Activated naive CD4-positive, alpha-beta T cell treated with anti-CD3 and anti-CD28 coated beads, Interleukin-2, amount 10 ng/mL, durations not matched to agents 7 days and 5 days (primary cell): ENCODE measurements at regions not wholly inside any gene's neighbourhood (a gene's known extent, or its start where the extent isn't known, plus 50 kb on each side); places are given as distances from the start of the nearest gene placed in this dataset.

Source experiments
- CTCF ChIA-PET: fragments of 350-600 bp; sonication (Branson Sonifier 250); formaldehyde crosslinking; loops from one replicate; lab custom pipeline; 2021; ENCODE audit warnings: antibody characterized with exemption; lab: Charles Lee
- DNase-seq: peaks from one replicate; pipeline ENCODE4 v3.0.0-alpha.2; 2020
- H3K27ac Mint-ChIP-seq: one replicate; pipeline ENCODE4 v1.8.0; 2021; ENCODE audit warnings: mild to moderate bottlenecking, moderate library complexity, mixed read lengths
- H3K27me3 Mint-ChIP-seq: one replicate; pipeline ENCODE4 v1.8.0; 2021; ENCODE audit warnings: mild to moderate bottlenecking, mixed read lengths
- H3K36me3 Mint-ChIP-seq: one replicate; pipeline ENCODE4 v1.8.0; 2021; ENCODE audit warnings: mixed read lengths
- H3K4me1 Mint-ChIP-seq: one replicate; pipeline ENCODE4 v1.8.0; 2021; ENCODE audit warnings: mixed read lengths
- H3K4me3 Mint-ChIP-seq: one replicate; pipeline ENCODE4 v1.8.0; 2021; ENCODE audit warnings: mild to moderate bottlenecking, moderate library complexity, mixed read lengths
- H3K9me3 Mint-ChIP-seq: one replicate; pipeline ENCODE4 v1.8.0; 2021; ENCODE audit warnings: mixed read lengths

DNA sequence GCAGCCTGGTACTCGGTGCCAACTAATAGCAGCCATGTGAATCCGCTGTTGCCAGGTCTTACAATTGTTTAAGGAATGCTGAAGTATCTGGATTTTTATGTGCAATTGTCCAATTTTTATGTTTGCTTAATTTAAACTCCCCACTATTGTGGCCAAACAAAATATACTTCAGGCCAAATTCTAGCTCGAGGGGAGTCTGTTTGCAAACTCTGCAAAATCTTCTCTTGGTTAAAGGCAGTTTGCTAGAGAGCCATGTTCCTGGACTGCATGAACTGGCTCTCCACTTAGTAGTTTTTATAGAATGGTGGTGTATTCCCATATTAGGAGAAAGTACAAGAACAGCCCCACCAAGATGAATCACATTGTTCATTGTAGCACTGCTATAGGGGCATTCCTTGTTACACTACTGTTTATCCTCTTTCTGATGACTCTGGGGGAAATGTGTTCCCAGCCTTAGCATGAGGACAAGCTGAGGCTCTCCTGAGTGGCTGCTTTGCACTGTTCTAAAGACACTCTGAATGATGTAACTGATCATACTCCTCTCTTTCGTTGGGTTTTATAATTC lies 178.0 kb upstream of the GLI3 start:
- Mint-ChIP-seq H3K9me3 (peaks cover 2% of the 10 kb centered on the region), H3K36me3 (no peaks in the 10 kb centered on the region), H3K27ac (no peak overlapping the region), H3K27me3 (no peaks in the 10 kb centered on the region), H3K4me3 (no peak overlapping the region), H3K4me1 (no peaks in the 10 kb centered on the region)
- no peak for DNase-seq
- CTCF ChIA-PET = no interaction called here

- CTCF ChIA-PET = no interaction called here
- DNase-seq = no peak
- H3K27ac Mint-ChIP-seq = no peak overlapping the region
Observed at GRCh38 chr7:42414028-42414427, 177.0 kb upstream of the GLI3 start.

DNA sequence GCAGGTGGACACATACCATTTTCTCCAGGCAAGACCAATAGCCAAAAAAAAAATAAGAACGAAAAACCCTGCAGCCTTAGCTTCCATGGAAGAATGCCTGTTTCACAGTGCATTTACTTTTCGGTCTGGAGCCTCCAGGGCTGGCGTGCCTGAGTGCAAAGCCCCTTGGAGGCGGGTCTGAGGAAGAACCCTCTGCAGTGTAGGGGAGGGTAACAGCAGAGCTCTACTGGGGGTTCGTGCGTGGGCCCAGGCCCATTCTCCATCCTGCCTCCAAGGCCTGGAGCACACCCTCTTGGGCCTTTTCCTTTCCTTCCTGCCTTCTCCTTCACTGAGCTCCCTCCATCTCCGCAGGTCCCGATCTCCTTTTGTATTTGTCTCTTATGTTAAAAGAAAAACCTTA lies 172.3 kb upstream of the GLI3 start:
- Mint-ChIP-seq H3K4me1 (no peaks in the 10 kb centered on the region), H3K36me3 (no peaks in the 10 kb centered on the region), H3K27ac (no peak overlapping the region), H3K9me3 (no peaks in the 10 kb centered on the region), H3K4me3 (no peak overlapping the region), H3K27me3 (no peaks in the 10 kb centered on the region)
- DNase-seq = no peak
- CTCF ChIA-PET = no interaction called here

More at GRCh38 chr7:42414028-42414427, 177.0 kb upstream of the GLI3 start:
- H3K9me3 Mint-ChIP-seq = no peaks in the 10 kb centered on the region
- H3K4me1 Mint-ChIP-seq = no peaks in the 10 kb centered on the region
- no peaks in the 10 kb centered on the region for H3K27me3 Mint-ChIP-seq
- no peaks in the 10 kb centered on the region for H3K36me3 Mint-ChIP-seq
- no peak overlapping the region for H3K4me3 Mint-ChIP-seq

- DNase-seq = no peak
- H3K27me3 Mint-ChIP-seq = no peaks in the 10 kb centered on the region
Observed at GRCh38 chr7:42407833-42408232, 170.8 kb upstream of the GLI3 start.

DNA sequence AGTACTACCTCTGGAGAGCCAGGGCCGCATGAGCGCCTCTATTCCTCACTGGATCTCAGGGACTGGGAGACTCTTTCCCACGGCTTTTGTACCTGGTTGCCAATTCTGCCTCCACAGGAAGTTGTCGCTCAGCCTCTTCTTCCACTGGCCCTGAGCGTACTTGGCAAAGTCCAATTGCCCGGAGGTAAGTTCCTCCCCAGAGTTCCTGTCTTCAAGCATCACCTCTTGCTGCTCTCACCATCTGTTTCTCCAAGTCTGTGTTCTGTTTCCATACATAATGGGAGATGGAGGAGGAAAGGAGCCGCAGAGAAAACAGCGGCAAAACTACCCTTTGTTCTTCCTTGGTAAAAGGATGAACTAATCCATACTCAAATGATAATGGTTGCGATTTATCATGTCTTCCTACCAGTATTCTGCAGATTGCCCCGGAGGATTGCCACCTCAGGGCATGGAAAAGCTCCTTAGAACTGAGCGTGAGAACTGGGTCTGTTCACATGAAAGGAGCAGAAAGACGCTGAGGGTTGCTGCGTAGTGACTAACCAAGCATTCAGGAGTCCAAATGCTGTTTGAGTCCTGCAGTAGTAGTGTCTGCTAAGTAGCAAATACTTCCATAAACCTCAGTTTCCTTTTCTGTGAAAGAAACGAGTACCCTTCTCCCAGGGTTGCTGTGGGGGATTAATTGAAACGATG lies 170.2 kb upstream of the GLI3 start:
- Mint-ChIP-seq H3K9me3 (peaks cover 2% of the 10 kb centered on the region), H3K27ac (no peak overlapping the region), H3K27me3 (no peaks in the 10 kb centered on the region), H3K4me1 (no peaks in the 10 kb centered on the region), H3K36me3 (no peaks in the 10 kb centered on the region), H3K4me3 (no peak overlapping the region)
- CTCF ChIA-PET = no interaction called here
- no peak for DNase-seq

More at GRCh38 chr7:42407833-42408232, 170.8 kb upstream of the GLI3 start:
- H3K27ac Mint-ChIP-seq = no peak overlapping the region
- no peak overlapping the region for H3K4me3 Mint-ChIP-seq
- CTCF ChIA-PET = no interaction called here
- H3K9me3 Mint-ChIP-seq = peaks cover under 1% of the 10 kb centered on the region
- H3K4me1 Mint-ChIP-seq = no peaks in the 10 kb centered on the region
- no peaks in the 10 kb centered on the region for H3K36me3 Mint-ChIP-seq

GRCh38 chr7:42406358-42406757 lies 169.3 kb upstream of the GLI3 start:
- DNase-seq = no peak
- H3K4me1 Mint-ChIP-seq = no peaks in the 10 kb centered on the region
- H3K27ac Mint-ChIP-seq = no peak overlapping the region
- H3K9me3 Mint-ChIP-seq = peaks cover 2% of the 10 kb centered on the region
- H3K27me3 Mint-ChIP-seq = no peaks in the 10 kb centered on the region
- H3K36me3 Mint-ChIP-seq = no peaks in the 10 kb centered on the region
- CTCF ChIA-PET = no interaction called here
- H3K4me3 Mint-ChIP-seq = no peak overlapping the region

DNA sequence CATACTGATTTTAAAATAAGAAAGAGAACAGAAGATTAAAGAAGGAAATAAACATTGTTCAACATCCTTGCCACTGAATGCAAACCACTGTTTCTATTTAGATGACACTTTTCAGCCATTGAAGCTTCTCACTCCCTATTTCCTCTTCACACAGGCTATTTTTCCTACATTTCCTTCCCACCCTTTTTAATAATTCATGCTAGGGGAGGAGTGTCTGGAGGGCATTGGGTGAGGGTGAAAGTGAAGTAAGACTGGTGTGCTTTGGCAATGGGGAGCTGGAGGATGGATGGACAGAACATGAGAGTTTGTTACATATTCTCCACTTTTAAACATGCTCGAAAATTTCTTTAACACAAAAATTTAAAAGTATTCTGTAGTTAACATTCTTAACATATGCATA lies 168.8 kb upstream of the GLI3 start:
- H3K4me3 Mint-ChIP-seq = no peak overlapping the region
- no peaks in the 10 kb centered on the region for H3K4me1 Mint-ChIP-seq
- H3K36me3 Mint-ChIP-seq = no peaks in the 10 kb centered on the region
- peaks cover 2% of the 10 kb centered on the region for H3K9me3 Mint-ChIP-seq
- DNase-seq = no peak
- no peak overlapping the region for H3K27ac Mint-ChIP-seq
- CTCF ChIA-PET = no interaction called here
- H3K27me3 Mint-ChIP-seq = no peaks in the 10 kb centered on the region

DNA sequence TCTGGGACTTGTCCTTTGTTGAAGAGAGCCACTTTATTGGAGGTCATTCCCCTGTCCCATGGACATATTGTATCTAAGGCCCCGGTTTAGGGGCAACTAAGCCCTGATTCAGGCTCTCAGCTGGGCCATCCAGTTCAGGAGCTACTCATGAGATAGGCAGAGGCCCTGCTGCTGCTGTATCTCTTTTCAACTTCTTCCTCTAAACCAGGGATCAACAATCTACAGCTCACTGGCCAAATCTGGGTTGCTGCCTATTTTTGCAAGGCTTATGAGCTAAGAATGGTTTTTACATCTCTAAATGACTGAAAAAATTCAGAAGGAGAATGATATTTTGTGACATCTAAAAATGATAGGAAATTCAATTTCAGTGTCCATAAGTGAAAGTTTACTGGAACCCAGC lies 166.8 kb upstream of the GLI3 start:
- Mint-ChIP-seq H3K4me1 (no peaks in the 10 kb centered on the region), H3K27ac (no peak overlapping the region), H3K9me3 (peaks cover 2% of the 10 kb centered on the region), H3K36me3 (no peaks in the 10 kb centered on the region), H3K4me3 (no peak overlapping the region), H3K27me3 (no peaks in the 10 kb centered on the region)
- DNase-seq = no peak
- CTCF ChIA-PET = no interaction called here

- H3K27ac Mint-ChIP-seq = no peak overlapping the region
- H3K4me3 Mint-ChIP-seq = no peak overlapping the region
- H3K36me3 Mint-ChIP-seq = no peaks in the 10 kb centered on the region
- DNase-seq = no peak
- H3K9me3 Mint-ChIP-seq = peaks cover 2% of the 10 kb centered on the region
- no peaks in the 10 kb centered on the region for H3K27me3 Mint-ChIP-seq
- no peaks in the 10 kb centered on the region for H3K4me1 Mint-ChIP-seq
- CTCF ChIA-PET = no interaction called here
Observed at GRCh38 chr7:42400961-42401360, 164.0 kb upstream of the GLI3 start.

- Mint-ChIP-seq H3K27me3 (no peaks in the 10 kb centered on the region), H3K36me3 (no peaks in the 10 kb centered on the region), H3K9me3 (peaks cover 2% of the 10 kb centered on the region), H3K4me3 (no peak overlapping the region), H3K4me1 (no peaks in the 10 kb centered on the region), H3K27ac (no peak overlapping the region)
- DNase-seq = no peak
- CTCF ChIA-PET = no interaction called here
Observed at GRCh38 chr7:42400211-42400772, 163.3 kb upstream of the GLI3 start.

- CTCF ChIA-PET = no interaction called here
- Mint-ChIP-seq H3K9me3 (no peaks in the 10 kb centered on the region), H3K4me3 (no peak overlapping the region)
Observed at GRCh38 chr7:42395607-42396006, 158.6 kb upstream of the GLI3 start.

GRCh38 chr7:42392826-42393225 lies 155.8 kb upstream of the GLI3 start:
- CTCF ChIA-PET = no interaction called here
- H3K9me3 Mint-ChIP-seq = no peaks in the 10 kb centered on the region
- H3K36me3 Mint-ChIP-seq = no peaks in the 10 kb centered on the region
- H3K4me3 Mint-ChIP-seq = no peak overlapping the region
- H3K27ac Mint-ChIP-seq = no peak overlapping the region
- no peaks in the 10 kb centered on the region for H3K27me3 Mint-ChIP-seq
- H3K4me1 Mint-ChIP-seq = no peaks in the 10 kb centered on the region
- no peak for DNase-seq

More at GRCh38 chr7:42395607-42396006, 158.6 kb upstream of the GLI3 start:
- no peaks in the 10 kb centered on the region for H3K36me3 Mint-ChIP-seq
- no peak overlapping the region for H3K27ac Mint-ChIP-seq
- no peaks in the 10 kb centered on the region for H3K27me3 Mint-ChIP-seq
- no peaks in the 10 kb centered on the region for H3K4me1 Mint-ChIP-seq
- no peak for DNase-seq

GRCh38 chr7:42389697-42390096 lies 152.7 kb upstream of the GLI3 start:
- Mint-ChIP-seq H3K4me3 (no peak overlapping the region), H3K4me1 (no peaks in the 10 kb centered on the region), H3K9me3 (no peaks in the 10 kb centered on the region), H3K27ac (no peak overlapping the region), H3K27me3 (no peaks in the 10 kb centered on the region), H3K36me3 (no peaks in the 10 kb centered on the region)
- DNase-seq = no peak
- CTCF ChIA-PET = no interaction called here

- Mint-ChIP-seq H3K4me3 (no peak overlapping the region), H3K4me1 (no peaks in the 10 kb centered on the region), H3K27me3 (no peaks in the 10 kb centered on the region), H3K36me3 (no peaks in the 10 kb centered on the region), H3K9me3 (no peaks in the 10 kb centered on the region), H3K27ac (no peak overlapping the region)
- CTCF ChIA-PET = no interaction called here
- DNase-seq = no peak
Observed at GRCh38 chr7:42385912-42386311, 148.9 kb upstream of the GLI3 start.

GRCh38 chr7:42381161-42381560 lies 144.2 kb upstream of the GLI3 start:
- no peaks in the 10 kb centered on the region for H3K4me1 Mint-ChIP-seq
- H3K27ac Mint-ChIP-seq = no peak overlapping the region
- no peak overlapping the region for H3K4me3 Mint-ChIP-seq
- H3K36me3 Mint-ChIP-seq = no peaks in the 10 kb centered on the region
- H3K9me3 Mint-ChIP-seq = no peaks in the 10 kb centered on the region
- CTCF ChIA-PET = no interaction called here
- no peak for DNase-seq
- H3K27me3 Mint-ChIP-seq = no peaks in the 10 kb centered on the region
